ENCODE measurements at regions not wholly inside any gene's neighbourhood (a gene's known extent, or its start where the extent isn't known, plus 50 kb on each side); places are given as distances from the start of the nearest gene placed in this dataset.
"Not testable (repeated sequence)": the region's sequence is repeated elsewhere in the genome, so short reads cannot be mapped to it uniquely, and the experiment has no call there.

DNA sequence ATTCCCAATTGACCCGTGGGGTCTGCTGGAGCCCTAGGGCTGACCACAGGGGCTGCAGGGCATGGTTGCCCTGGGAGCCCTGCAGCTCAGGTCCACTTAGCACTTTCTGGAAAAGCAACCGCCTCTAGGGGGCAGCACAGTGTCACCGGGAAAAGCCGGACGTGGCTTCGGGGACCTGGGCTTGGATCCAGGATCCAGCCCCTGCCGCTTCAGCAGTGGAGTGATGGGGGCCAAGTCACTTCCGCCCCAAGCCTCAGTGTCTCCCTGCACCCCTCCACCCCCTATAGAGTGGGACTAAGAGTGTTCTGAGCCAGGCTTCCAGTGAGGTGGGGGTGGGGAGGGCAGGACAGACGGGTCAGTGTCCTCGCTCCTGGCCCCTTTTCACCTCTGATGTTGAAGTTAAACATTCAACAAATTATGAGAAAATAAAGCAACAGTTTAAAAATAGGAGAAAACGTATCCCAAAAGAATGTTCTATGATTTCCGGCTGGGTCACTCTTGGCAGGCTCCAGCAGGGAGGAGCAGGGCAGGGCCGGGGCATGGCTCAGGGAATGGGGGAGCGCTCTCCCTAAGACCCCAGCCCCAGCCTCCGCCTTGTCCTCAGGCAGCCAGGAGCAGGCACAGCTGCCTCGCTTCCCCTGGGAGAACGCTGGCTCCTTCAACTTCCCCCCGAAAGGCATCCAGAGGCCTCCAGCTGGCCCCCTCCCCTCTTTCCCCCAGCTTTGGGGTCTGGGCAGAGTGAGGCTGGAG lies 96.5 kb upstream of the FGF3 start:
- Histone ChIP-seq H3K36me3 (no peaks in the 10 kb centered on the region), H3K27ac (peak overlapping the region; percentile 21 to 65 (median 54)), H3K9me3 (no peaks in the 10 kb centered on the region), H3K27me3 (peaks cover 0 to 14% (median 0%) of the 10 kb centered on the region in 3 donors), H3K4me1 (peaks cover 11 to 16% of the 10 kb centered on the region in 2 donors), H3K4me3 (peak overlapping the region in 3 of 4 donors; percentile 7 to 29 (median 29))
- in situ Hi-C loops (cut with MboI; ENCODE audit: low sequenced_read_pairs in 4 of 4): loop anchor here in 2 of 4 donors (5.0 kb wide), 1 partner anchor 282 kb away; no protein-coding TSS in a partner anchor
- ATAC-seq (peak; percentile 35 to 49), DNase-seq (peak; percentile 21 to 46)
- TF ChIP-seq CTCF (IDR thresholded peaks at IDR 0.05 in 4 of 5, conservative IDR thresholded peaks at IDR 0.05 in 1 of 5) (peak; percentile 34 to 77 (median 66)), POLR2A (IDR thresholded peaks at IDR 0.05) (no peak)
- intact Hi-C loops (cut with DNase I; ENCODE audit: low total_unique reads): loop anchor here (10.0 kb wide), 1 partner anchor 179 kb away; no protein-coding TSS in a partner anchor

- not testable (repeated sequence) for H3K4me3 ChIP-seq, H3K36me3 ChIP-seq, H3K9me3 ChIP-seq, ATAC-seq
- Histone ChIP-seq H3K4me1 (peaks cover 11 to 16% of the 10 kb centered on the region in 2 donors), H3K27ac (peak overlapping the region; percentile 21 to 65 (median 54)), H3K27me3 (peaks cover 0 to 14% (median 0%) of the 10 kb centered on the region in 3 donors)
- intact Hi-C loops (cut with DNase I; ENCODE audit: low total_unique reads) (loop anchor here (10.0 kb wide), 1 partner anchor 179 kb away; no protein-coding TSS in a partner anchor), in situ Hi-C loops (cut with MboI; ENCODE audit: low sequenced_read_pairs in 4 of 4) (loop anchor here in 2 of 4 donors (5.0 kb wide), 1 partner anchor 281 kb away; no protein-coding TSS in a partner anchor)
- peak in 1 of 2 donors; percentile 3 for DNase-seq
Measured at GRCh38 chr11:69916251-69916649, 97.0 kb upstream of the FGF3 start.

DNA sequence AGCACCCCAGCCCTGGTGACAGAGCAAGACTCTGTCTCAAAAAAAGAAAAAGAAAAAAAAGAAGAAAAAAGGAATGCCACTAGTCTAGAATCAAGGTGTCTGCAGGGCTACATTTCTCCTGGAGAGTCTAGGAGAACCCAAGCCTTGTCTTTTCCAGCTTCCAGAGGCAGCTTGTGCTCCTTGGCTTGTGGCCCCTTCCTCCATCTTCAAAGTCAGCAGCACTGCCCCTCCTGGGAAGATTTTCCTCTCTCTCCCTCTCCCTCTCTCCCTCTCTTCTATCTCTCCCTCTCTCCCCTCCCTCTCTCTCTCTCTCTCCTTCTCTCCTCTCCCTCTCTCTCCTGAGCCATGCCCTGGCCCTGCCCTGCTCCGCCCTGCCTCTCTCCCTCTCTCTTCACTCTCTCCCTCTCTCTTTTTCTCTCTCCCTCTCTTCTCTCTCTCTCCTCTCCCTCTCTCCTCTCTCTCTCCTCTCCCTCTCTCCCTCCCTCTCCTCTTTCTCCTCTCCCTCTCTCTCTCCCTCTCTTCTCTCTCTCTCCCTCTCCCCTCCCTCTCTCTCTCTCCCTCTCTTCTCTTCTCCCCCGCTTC lies 97.7 kb upstream of the FGF3 start:
- intact Hi-C loops (cut with DNase I; ENCODE audit: low total_unique reads) (loop anchor here (10.0 kb wide), 1 partner anchor 178 kb away; no protein-coding TSS in a partner anchor), in situ Hi-C loops (cut with MboI; ENCODE audit: low sequenced_read_pairs in 4 of 4) (loop anchor here in 2 of 4 donors (5.0 kb wide), 1 partner anchor 280 kb away; no protein-coding TSS in a partner anchor)
- Histone ChIP-seq H3K36me3 (no peaks in the 10 kb centered on the region), H3K27ac (peak overlapping the region; percentile 18 to 65 (median 46)), H3K4me1 (peaks cover 11 to 16% of the 10 kb centered on the region in 2 donors), H3K4me3 (no peak overlapping the region), H3K9me3 (no peaks in the 10 kb centered on the region), H3K27me3 (peaks cover 0 to 14% (median 0%) of the 10 kb centered on the region in 3 donors)
- TF ChIP-seq CTCF (IDR thresholded peaks at IDR 0.05 in 4 of 5, conservative IDR thresholded peaks at IDR 0.05 in 1 of 5): no peak
- no peak for TF ChIP-seq POLR2A (IDR thresholded peaks at IDR 0.05)
- DNase-seq (no peak), ATAC-seq (no peak)

GRCh38 chr11:69917529-69917928 lies 98.3 kb upstream of the FGF3 start:
- Histone ChIP-seq H3K27me3 (peaks cover 0 to 14% (median 0%) of the 10 kb centered on the region in 3 donors), H3K9me3 (no peaks in the 10 kb centered on the region), H3K36me3 (no peaks in the 10 kb centered on the region), H3K4me3 (no peak overlapping the region), H3K4me1 (peaks cover 11 to 16% of the 10 kb centered on the region in 2 donors), H3K27ac (peak overlapping the region in 3 of 4 donors; percentile 60 to 65 (median 64))
- TF ChIP-seq CTCF (IDR thresholded peaks at IDR 0.05 in 4 of 5, conservative IDR thresholded peaks at IDR 0.05 in 1 of 5): no peak
- no peak for TF ChIP-seq POLR2A (IDR thresholded peaks at IDR 0.05)
- in situ Hi-C loops (cut with MboI; ENCODE audit: low sequenced_read_pairs in 4 of 4) (loop anchor here in 2 of 4 donors (5.0 kb wide), 1 partner anchor 280 kb away; no protein-coding TSS in a partner anchor), intact Hi-C loops (cut with DNase I; ENCODE audit: low total_unique reads) (loop anchor here (10.0 kb wide), 1 partner anchor 177 kb away; no protein-coding TSS in a partner anchor)
- DNase-seq (no peak), ATAC-seq (no peak)
